B cell (primary cell): ENCODE measurements at regions not wholly inside any gene's neighbourhood (a gene's known extent, or its start where the extent isn't known, plus 50 kb on each side); places are given as distances from the start of the nearest gene placed in this dataset.

Experiments used
- ATAC-seq: fragments of 200-7000 bp; cut with Tn5 transposase; one replicate; pipeline ENCODE4 v1.10.0; 2021; ENCODE audit warnings: low read depth, mild to moderate bottlenecking, moderate number of reproducible peaks, moderate library complexity
- CTCF ChIA-PET: fragments of 350-600 bp; sonication (Branson Sonifier 250); formaldehyde crosslinking; loops from one replicate; lab custom pipeline; 2021; ENCODE audit warnings: antibody characterized with exemption, inconsistent platforms; lab: Charles Lee
- POLR2A ChIA-PET: fragments of 350-600 bp; sonication (Branson Sonifier 250); formaldehyde crosslinking; loops from one replicate; lab custom pipeline; 2021; ENCODE audit warnings: antibody characterized with exemption; lab: Charles Lee
- DNase-seq: peaks from one replicate; pipeline ENCODE4 v3.0.0; 2013
- H2AFZ ChIP-seq: 2 replicates; pipeline ENCODE4 v1.6.1; 2012; ENCODE audit warnings: mild to moderate bottlenecking, low read depth, low read length; ENCODE audit not compliant: insufficient read depth, poor library complexity, severe bottlenecking
- H3K27ac ChIP-seq, 2 donors: 1 replicate in 1 of 2; 2 replicates in 1 of 2; pipeline ENCODE4 v1.5.1; 2012 to 2013; ENCODE audit warnings: low read length in 2 of 2, mild to moderate bottlenecking in 2 of 2, moderate library complexity in 1 of 2
- H3K27me3 ChIP-seq, 4 experiments: fragments of 200-600 bp in 1 of 4; sonication (generic) in 1 of 4; replicated peaks in 1 of 4; 1 replicate in 2 of 4; 2 replicates in 2 of 4; pipeline versions ENCODE4 v1.6.1 to v1.7.0; 2013 to 2016; ENCODE audit warnings: low read length in 3 of 4, mild to moderate bottlenecking in 2 of 4, mixed read lengths in 1 of 4, moderate library complexity in 1 of 4; ENCODE audit not compliant: insufficient read depth in 4 of 4, control insufficient read depth in 3 of 4; ENCODE audit errors: control extremely low read depth in 1 of 4
- H3K36me3 ChIP-seq, 2 experiments: replicated peaks in 1 of 2; 1 replicate in 1 of 2; 2 replicates in 1 of 2; pipeline versions ENCODE4 v1.6.1 to v1.7.1; 2013; ENCODE audit warnings: low read length in 1 of 2; ENCODE audit not compliant: insufficient read depth in 2 of 2, control insufficient read depth in 1 of 2; ENCODE audit errors: control extremely low read depth in 1 of 2, extremely low read depth in 1 of 2
- H3K4me1 ChIP-seq, 2 donors: fragments of 200-600 bp in 1 of 2; sonication (generic) in 1 of 2; 1 replicate in 1 of 2; 2 replicates in 1 of 2; pipeline versions ENCODE4 v1.5.1 to v1.6.1; 2013 to 2017; ENCODE audit warnings: low read length in 2 of 2; ENCODE audit not compliant: control insufficient read depth in 2 of 2, insufficient read depth in 2 of 2
- H3K4me2 ChIP-seq: replicated peaks from 2 replicates; pipeline ENCODE3; 2012; ENCODE audit warnings: mild to moderate bottlenecking, low read depth, low read length; ENCODE audit not compliant: poor library complexity, severe bottlenecking
- H3K4me3 ChIP-seq, 5 experiments: fragments of 200-600 bp in 1 of 5; sonication (generic) in 1 of 5; 1 replicate in 3 of 5; 2 replicates in 2 of 5; pipeline versions ENCODE4 v1.5.1 to v1.7.0; 2011 to 2016; ENCODE audit warnings: low read length in 4 of 5, mild to moderate bottlenecking in 4 of 5, low read depth in 2 of 5, control low read depth in 1 of 5, moderate library complexity in 1 of 5; ENCODE audit not compliant: insufficient read depth in 1 of 5; ENCODE audit errors: control extremely low read depth in 1 of 5, extremely low read depth in 1 of 5
- H3K79me2 ChIP-seq: fragments of 200-600 bp; sonication (generic); one replicate; pipeline ENCODE4 v1.6.0; 2016; ENCODE audit warnings: low read length; ENCODE audit not compliant: control insufficient read depth, insufficient read depth
- H3K9ac ChIP-seq: fragments of 200-600 bp; sonication (generic); 2 replicates; pipeline ENCODE4 v1.6.1; 2017; ENCODE audit warnings: mild to moderate bottlenecking, low read length, moderate library complexity
- H3K9me3 ChIP-seq, 3 donors: one replicate each; pipeline versions ENCODE4 v1.6.1 to v1.7.1; 2013; ENCODE audit warnings: low read length in 2 of 3; ENCODE audit not compliant: control insufficient read depth in 2 of 3, insufficient read depth in 1 of 3; ENCODE audit errors: control extremely low read depth in 1 of 3
- H4K20me1 ChIP-seq: 2 replicates; pipeline ENCODE4 v1.6.0; 2012; ENCODE audit warnings: mild to moderate bottlenecking, low read length; ENCODE audit not compliant: insufficient read depth, control insufficient read depth, poor library complexity, severe bottlenecking
- H3K27ac Mint-ChIP-seq: one replicate; pipeline ENCODE4 v1.8.0; 2021; ENCODE audit warnings: mixed read lengths
- H3K27me3 Mint-ChIP-seq: one replicate; pipeline ENCODE4 v1.8.0; 2021; ENCODE audit warnings: mixed read lengths
- H3K4me1 Mint-ChIP-seq: one replicate; pipeline ENCODE4 v1.8.0; 2021; ENCODE audit warnings: mixed read lengths
- H3K4me3 Mint-ChIP-seq: one replicate; pipeline ENCODE4 v1.8.0; 2021; ENCODE audit warnings: mixed read lengths
- H3K9me3 Mint-ChIP-seq: one replicate; pipeline ENCODE4 v1.8.0; 2022; ENCODE audit warnings: mixed read lengths; ENCODE audit not compliant: insufficient read depth
- EZH2 ChIP-seq: IDR thresholded peaks from 2 replicates; pipeline ENCODE4 v1.6.1; 2012; ENCODE audit warnings: borderline replicate concordance, low read depth, mild to moderate bottlenecking, moderate library complexity, low read length; ENCODE audit not compliant: insufficient read depth, poor library complexity, severe bottlenecking
- WGBS: methylation state at CpG from one replicate; pipeline ENCODE4 v1.1.5; 2013; ENCODE audit warnings: missing lambda C conversion rate; ENCODE audit not compliant: insufficient coverage; 5-methylcytosine and 5-hydroxymethylcytosine counted together
- intact Hi-C: fragments of 100-400 bp; cut with micrococcal nuclease; formaldehyde crosslinking; loops from one replicate; pipeline ENCODE4 v1.10.0; 2022
- TF ChIP-seq, protein P1 (sequence below): fragments of 200-600 bp; IDR thresholded peaks from one replicate; pipeline ENCODE4 v1.8.0; 2022; ENCODE audit warnings: antibody characterized with exemption, mild to moderate bottlenecking

DNA sequence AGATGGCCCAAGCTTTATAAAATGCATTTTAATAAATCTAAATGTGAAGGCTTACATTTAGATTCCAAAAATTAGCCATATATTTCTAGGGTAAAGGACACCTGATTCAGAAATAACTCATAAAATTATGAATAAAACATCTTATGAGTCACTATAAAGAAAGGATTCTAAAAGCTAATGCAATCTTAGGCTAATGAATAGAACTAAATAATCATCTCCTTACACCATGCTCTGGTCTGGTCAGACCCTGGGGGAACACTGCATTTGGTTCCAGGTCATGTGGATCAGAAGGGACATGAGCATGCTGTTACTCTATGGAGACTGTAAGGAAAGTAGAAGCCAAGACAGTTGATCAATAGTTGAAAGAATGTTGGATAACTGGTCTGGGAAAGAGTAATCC is 370.4 kb downstream of the NDFIP2 start:
- Histone ChIP-seq H3K27ac (no peak overlapping the region), H4K20me1 (no peaks in the 10 kb centered on the region), H3K79me2 (no peaks in the 10 kb centered on the region), H3K27me3 (no peaks in the 10 kb centered on the region), H3K36me3 (no peaks in the 10 kb centered on the region), H3K9me3 (no peaks in the 10 kb centered on the region), H3K9ac (no peak overlapping the region), H3K4me2 (no peak overlapping the region), H2AFZ (no peak overlapping the region), H3K4me3 (no peak overlapping the region), H3K4me1 (no peaks in the 10 kb centered on the region)
- intact Hi-C loops: no loop called here
- no peak overlapping the region for H3K27ac Mint-ChIP-seq
- TF ChIP-seq EZH2: no peak
- TF ChIP-seq, protein P1, sequence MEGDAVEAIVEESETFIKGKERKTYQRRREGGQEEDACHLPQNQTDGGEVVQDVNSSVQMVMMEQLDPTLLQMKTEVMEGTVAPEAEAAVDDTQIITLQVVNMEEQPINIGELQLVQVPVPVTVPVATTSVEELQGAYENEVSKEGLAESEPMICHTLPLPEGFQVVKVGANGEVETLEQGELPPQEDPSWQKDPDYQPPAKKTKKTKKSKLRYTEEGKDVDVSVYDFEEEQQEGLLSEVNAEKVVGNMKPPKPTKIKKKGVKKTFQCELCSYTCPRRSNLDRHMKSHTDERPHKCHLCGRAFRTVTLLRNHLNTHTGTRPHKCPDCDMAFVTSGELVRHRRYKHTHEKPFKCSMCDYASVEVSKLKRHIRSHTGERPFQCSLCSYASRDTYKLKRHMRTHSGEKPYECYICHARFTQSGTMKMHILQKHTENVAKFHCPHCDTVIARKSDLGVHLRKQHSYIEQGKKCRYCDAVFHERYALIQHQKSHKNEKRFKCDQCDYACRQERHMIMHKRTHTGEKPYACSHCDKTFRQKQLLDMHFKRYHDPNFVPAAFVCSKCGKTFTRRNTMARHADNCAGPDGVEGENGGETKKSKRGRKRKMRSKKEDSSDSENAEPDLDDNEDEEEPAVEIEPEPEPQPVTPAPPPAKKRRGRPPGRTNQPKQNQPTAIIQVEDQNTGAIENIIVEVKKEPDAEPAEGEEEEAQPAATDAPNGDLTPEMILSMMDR: no peak
- ChIA-PET CTCF (no interaction called here), POLR2A (no interaction called here)
- H3K4me1 Mint-ChIP-seq: no peaks in the 10 kb centered on the region
- ATAC-seq: no peak
- H3K4me3 Mint-ChIP-seq: no peak overlapping the region
- H3K27me3 Mint-ChIP-seq: no peaks in the 10 kb centered on the region
- no peaks in the 10 kb centered on the region for H3K9me3 Mint-ChIP-seq
- DNase-seq: no peak

DNA sequence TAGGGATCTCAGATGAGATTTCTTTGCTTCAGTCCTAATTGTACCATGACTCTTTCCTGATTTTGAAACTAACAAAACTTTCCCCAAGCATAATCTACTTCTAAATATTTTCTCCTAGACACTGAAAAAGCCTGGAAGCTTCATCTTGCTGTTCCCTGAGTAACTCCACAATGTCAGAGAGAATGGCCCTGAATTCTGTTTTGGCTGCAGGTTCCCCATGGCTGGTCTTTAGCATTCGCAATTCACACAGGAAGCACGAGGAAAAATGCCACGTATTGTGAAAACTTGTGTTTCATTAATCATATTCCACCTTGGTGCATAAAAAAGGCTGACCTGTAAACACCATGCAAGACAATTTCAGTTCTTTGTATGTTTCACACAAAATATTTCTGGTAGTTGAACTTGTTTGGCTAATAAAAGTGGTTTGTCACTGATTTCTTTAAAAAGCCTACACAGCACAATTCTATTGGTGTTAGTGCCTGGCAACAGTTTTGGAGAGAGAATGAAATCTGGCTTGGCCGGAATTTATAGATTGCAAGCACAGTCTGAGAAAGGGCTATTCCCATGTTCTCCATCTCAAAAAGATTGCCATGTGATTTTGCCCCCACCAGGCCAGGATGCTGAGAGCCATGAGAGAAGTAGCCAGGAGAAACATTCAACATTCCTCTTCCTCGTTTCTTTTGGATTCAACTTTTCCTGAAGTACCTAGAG is 367.1 kb downstream of the NDFIP2 start:
- H3K4me3 Mint-ChIP-seq: no peak overlapping the region
- H3K27ac Mint-ChIP-seq: no peak overlapping the region
- no peaks in the 10 kb centered on the region for H3K27me3 Mint-ChIP-seq
- no peaks in the 10 kb centered on the region for H3K4me1 ChIP-seq
- intact Hi-C loops: no loop called here
- no peaks in the 10 kb centered on the region for H3K9me3 ChIP-seq
- H3K4me3 ChIP-seq: no peak overlapping the region
- TF ChIP-seq, protein P1: no peak
- TF ChIP-seq EZH2: no peak
- no peaks in the 10 kb centered on the region for H3K79me2 ChIP-seq
- no peaks in the 10 kb centered on the region for H4K20me1 ChIP-seq
- H3K27ac ChIP-seq: no peak overlapping the region
- no peak overlapping the region for H3K9ac ChIP-seq
- ChIA-PET POLR2A (no interaction called here), CTCF (no interaction called here)
- no peaks in the 10 kb centered on the region for H3K36me3 ChIP-seq
- DNase-seq (no peak), ATAC-seq (no peak)
- WGBS: 83% methylated on average over 3 of the region's 5 CpGs
- no peaks in the 10 kb centered on the region for H3K27me3 ChIP-seq
- H3K9me3 Mint-ChIP-seq: no peaks in the 10 kb centered on the region
- no peaks in the 10 kb centered on the region for H3K4me1 Mint-ChIP-seq
- no peak overlapping the region for H2AFZ ChIP-seq
- H3K4me2 ChIP-seq: no peak overlapping the region
